Activated naive CD4-positive, alpha-beta T cell treated with anti-CD3 and anti-CD28 coated beads, Interleukin-2, amount 50 U/mL, for 16 hours (primary cell): ENCODE measurements at regions not wholly inside any gene's neighbourhood (a gene's known extent, or its start where the extent isn't known, plus 50 kb on each side); places are given as distances from the start of the nearest gene placed in this dataset.
"Not testable (repeated sequence)": the region's sequence is repeated elsewhere in the genome, so short reads cannot be mapped to it uniquely, and the experiment has no call there.

ENCODE experiments used
- DNase-seq: peaks from one replicate; pipeline ENCODE4 v3.0.0-alpha.2; 2020

GRCh38 chr5:41995193-41995592 is 70.1 kb downstream of the FBXO4 start:
- no peak for DNase-seq

GRCh38 chr5:42001673-42002072 is 76.6 kb downstream of the FBXO4 start:
- no peak for DNase-seq

DNA sequence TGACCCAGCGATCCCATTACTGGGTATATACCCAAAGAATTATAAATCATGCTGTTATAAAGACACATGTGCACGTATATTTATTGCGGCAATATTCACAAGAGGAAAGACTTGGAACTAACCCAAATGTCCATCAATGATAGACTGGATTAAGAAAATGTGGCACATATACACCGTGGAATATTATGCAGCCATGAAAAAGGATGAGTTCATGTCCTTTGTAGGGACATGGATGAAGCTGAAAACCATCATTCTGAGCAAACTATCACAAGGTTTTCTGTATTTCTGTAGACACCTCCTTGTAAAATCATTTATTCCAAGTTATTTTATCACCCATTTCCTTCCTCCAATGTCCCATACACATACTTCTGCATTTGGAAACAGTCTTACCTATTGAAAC is 78.8 kb downstream of the FBXO4 start:
- not testable (repeated sequence) for DNase-seq

GRCh38 chr5:42005561-42006153 is 80.6 kb downstream of the FBXO4 start:
- no peak for DNase-seq

DNA sequence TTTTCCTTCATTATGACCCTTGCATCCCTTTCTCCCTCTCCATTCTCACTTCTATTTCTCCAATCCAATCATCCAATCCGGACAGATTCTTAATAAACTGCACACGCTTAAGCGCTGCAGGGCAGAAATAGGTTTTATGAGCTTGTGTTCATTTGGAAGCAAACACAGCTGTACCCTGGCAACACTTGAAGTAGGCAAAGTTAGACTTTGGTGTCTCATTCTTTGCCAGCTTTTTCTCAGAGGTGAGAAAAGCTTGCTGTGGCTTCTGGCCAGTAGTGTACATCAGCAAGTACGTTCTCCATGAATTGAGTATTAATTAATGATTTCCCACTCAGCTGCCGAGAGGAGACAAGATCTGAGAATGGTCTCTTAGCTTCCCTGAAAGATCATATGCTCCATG is 88.5 kb downstream of the FBXO4 start:
- no peak for DNase-seq

GRCh38 chr5:42015254-42015653 is 90.2 kb downstream of the FBXO4 start:
- DNase-seq, result no peak

DNA sequence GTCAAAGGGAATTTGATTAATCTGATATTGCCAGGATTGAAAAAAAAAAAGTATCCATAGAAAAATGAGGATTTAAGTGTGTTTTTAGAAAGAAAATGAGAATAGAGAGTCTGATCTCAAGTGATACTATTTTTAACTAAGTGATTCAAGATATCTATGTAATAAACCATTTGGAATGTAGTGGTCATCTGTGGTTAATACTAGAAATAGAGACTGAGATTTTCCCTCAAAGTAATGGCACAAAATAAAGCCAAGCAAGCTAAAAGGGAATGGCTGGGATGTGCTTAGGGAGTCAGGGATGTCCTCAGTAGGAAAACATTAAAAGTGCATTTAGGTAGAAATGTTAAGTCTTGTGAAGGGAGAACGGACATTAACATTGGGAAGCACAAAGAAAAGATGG is 90.6 kb downstream of the FBXO4 start:
- DNase-seq, result no peak

GRCh38 chr5:42020788-42021530 is 95.9 kb downstream of the FBXO4 start:
- no peak for DNase-seq

GRCh38 chr5:42021923-42022322 is 96.8 kb downstream of the FBXO4 start:
- no peak for DNase-seq

DNA sequence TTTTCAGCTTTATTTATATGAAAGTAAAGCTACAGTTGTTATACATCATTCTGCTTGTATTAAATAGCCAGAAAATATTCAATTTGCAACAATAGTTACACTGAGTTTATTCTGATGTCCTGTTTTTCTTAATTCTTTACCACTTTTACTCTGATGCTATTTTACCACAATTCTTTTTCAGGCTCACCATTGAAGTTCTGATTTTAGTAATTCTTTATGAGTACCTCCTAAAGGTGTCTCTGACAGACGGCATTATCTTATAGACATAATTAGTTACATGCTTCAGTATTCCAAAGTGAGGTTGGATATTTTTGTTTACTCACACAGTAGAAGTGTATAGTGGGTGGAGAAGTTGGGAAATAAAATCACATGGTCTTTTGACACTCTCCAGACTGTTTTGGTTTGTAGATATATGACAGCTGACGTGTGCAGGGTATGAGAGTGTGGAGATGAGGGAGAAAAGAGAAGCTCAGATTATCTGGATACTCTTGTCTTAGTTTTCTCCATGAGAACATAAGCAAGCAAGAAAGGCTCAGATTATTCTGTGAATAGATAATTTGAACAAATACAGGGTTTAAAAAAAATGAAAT is 97.4 kb downstream of the FBXO4 start:
- no peak for DNase-seq

GRCh38 chr5:42026446-42026845 is 101.4 kb downstream of the FBXO4 start:
- no peak for DNase-seq

GRCh38 chr5:42032137-42032536 is 107.1 kb downstream of the FBXO4 start:
- DNase-seq, result no peak

- no peak for DNase-seq
Observed at GRCh38 chr5:42035526-42035925, 110.4 kb downstream of the FBXO4 start.

- DNase-seq, result no peak
Observed at GRCh38 chr5:42036379-42036778, 111.3 kb downstream of the FBXO4 start.

DNA sequence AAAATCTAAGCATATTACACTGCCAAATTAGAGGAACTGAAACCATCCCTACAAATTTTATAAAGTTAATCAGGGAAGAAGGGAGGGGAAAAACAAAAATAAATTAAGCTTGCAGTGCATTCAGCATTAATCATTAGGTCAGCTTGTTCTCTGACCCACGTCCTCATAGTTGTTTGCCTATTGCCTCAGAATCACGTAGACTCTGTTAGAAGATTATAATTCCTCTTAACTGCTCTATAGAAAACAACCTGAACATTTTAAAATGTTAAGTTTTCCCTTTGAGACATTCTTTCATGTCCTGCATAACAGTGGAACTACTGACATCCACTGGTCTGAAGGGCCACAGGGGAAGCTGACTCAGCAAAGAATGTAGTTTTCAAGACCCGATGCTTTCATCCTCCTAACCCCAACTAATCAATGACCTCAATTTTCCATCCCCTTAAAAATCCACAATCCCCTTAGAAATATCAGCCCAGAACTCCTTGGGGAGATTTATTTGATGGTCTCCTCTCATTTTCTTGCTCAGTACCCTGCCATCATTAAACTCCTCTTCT is 112.4 kb downstream of the FBXO4 start:
- DNase-seq, result no peak

DNA sequence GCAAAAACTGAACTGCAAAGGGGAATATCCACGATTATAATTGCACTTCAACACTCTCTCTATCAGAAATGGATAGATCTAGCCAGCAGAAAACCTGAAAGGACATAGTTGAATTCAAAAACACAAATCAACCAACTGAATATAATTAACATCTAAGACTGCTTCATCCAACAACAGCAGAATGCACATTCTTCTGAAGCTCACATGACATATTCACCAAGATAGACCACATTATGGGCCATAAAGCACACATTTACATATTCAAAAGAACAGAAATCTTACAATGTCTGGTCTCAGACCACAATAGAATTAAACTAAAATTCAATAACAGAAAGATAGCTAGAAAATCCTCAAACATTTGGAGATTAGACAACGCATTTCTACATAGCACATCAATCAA is 118.3 kb downstream of the FBXO4 start:
- no peak for DNase-seq

DNA sequence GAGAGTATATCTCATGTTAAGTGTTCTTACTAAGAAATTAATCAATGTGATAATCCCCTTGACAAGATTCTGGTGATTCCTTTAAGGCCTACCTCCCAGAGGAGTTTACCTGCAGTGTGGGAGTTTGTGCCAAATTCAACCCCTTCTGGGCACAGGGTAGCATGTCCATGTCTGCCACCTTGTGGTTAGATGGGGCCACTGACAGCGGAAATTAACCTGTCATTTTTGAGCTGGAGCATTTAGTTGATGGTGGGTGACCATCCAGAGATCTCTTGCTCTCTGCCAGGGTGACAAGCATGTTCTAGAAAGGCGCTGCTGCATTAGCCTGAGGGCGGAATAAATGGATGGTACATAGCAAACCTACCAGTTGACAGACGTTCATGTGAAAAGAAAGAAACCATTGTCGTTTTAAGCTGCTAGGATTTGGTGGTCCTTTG is 132.2 kb downstream of the FBXO4 start:
- peak; percentile 50 for DNase-seq

- no peak for DNase-seq
Observed at GRCh38 chr5:42059291-42059690, 134.2 kb downstream of the FBXO4 start.

- DNase-seq, result no peak
Observed at GRCh38 chr5:42059778-42060464, 134.8 kb downstream of the FBXO4 start.

DNA sequence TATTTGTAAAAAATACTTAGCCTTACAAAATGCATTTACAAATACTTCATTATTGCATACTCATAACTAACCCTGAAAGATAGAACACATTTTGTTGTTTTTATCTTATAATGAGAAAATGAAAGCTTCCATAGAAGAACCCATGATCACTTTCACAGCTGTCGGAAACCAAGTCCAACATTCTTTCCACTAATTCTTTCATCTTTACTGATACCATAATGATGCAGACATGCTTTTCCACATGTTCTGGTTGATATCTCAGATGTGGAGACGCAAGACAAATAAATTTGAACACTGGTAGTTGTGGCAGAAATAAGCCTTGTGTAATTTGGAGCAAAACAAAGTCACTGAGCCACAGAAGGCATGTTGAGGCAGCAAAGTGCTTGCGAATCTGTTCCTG is 136.0 kb downstream of the FBXO4 start:
- DNase-seq, result no peak

DNA sequence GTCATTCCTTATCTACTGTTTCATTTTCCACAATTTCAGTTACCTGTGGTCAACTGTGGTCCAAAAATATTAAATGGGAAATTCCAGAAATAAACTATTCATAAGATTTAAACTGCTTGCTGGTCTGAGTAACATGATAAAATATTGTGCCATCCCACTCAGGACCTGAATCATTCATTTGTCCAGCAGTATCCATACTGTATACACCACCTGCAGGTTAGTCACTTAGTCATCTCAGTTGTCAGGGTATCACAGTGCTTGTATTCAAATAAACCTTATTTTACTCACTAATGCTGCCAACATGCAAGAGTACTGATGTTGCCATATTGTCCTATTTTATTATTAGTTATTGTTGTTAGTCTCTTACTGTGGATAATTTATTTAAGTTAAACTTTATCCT is 139.7 kb downstream of the FBXO4 start:
- DNase-seq, result no peak

DNA sequence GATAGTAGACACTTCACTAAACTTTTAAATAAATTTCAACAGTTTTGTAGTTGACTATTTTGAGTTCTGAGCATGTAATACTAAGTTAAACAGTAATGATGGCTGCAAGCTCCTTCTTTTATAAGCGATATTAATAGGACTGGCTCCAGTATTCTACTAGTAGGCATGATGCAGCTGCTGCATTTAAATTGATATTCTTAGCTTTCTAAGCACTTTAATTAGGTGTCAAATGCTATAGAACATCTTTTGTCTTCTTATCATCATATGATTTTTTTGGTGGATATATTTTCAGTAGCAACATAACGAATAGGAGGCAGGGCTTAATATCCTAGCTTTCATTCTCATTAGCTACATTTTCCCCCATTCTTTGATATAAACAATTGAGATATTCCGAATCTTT is 141.1 kb downstream of the FBXO4 start:
- DNase-seq, result no peak

GRCh38 chr5:42074353-42074752 is 149.3 kb downstream of the FBXO4 start:
- no peak for DNase-seq

DNA sequence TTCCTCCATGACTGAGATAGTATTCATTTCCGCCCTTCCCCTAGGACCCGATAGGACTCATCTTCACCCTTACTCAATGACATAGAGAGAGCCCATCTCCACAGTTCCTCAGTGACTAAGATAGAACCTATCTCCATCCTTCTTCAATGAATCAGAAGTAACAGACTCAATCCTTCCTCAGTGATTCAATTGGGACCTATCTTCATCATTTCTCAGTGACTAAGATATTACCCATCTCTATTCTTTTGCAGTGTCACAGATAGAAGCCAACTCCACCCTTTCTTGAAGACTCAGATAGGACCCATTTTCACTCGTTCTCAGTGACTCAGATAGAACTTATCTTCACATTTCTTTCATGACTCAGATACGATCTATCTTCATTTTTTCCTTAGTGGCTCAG is 164.6 kb downstream of the FBXO4 start:
- DNase-seq, result no peak
